ENCODE measurements at regions not wholly inside any gene's neighbourhood (a gene's known extent, or its start where the extent isn't known, plus 50 kb on each side); places are given as distances from the start of the nearest gene placed in this dataset.

DNA sequence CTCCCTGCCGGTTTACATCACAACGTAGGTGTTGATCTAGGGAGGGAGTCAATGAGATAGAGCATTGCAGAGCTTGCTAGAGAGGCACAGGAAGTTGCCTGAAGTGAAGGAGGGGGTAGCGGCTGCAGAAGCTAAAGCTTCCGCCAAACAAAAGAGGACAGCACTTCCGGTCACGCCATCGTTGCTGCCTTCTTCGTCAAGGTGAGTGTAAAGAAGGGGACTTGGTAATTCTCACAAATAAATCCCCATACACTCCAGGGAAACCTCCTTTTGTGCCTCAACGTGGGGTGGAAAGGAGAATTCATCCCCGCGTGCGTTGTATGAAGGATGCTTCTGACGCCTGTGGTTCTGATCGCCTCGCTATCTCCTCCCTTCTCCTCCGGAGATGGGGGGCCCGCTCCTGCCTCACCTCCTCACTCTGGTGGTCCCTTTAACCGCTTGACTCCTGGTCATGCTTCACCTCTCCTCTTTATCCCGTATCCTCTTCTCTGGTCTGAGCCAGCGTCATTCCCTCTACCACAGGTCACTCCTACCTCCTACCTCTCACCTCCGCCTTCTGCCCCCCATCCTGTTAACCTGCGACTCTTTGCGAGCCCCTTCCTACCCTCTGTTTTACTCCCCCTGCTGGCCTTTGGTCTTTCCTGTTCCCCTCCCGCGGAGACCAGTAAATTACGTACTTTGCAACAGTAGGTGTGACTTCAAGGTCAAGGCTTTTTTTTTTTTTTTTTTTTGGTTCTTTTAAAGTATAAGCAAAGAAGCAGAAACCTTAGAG lies 59.9 kb downstream of the GSPT2 start (continued):
- TF ChIP-seq, protein P1, sequence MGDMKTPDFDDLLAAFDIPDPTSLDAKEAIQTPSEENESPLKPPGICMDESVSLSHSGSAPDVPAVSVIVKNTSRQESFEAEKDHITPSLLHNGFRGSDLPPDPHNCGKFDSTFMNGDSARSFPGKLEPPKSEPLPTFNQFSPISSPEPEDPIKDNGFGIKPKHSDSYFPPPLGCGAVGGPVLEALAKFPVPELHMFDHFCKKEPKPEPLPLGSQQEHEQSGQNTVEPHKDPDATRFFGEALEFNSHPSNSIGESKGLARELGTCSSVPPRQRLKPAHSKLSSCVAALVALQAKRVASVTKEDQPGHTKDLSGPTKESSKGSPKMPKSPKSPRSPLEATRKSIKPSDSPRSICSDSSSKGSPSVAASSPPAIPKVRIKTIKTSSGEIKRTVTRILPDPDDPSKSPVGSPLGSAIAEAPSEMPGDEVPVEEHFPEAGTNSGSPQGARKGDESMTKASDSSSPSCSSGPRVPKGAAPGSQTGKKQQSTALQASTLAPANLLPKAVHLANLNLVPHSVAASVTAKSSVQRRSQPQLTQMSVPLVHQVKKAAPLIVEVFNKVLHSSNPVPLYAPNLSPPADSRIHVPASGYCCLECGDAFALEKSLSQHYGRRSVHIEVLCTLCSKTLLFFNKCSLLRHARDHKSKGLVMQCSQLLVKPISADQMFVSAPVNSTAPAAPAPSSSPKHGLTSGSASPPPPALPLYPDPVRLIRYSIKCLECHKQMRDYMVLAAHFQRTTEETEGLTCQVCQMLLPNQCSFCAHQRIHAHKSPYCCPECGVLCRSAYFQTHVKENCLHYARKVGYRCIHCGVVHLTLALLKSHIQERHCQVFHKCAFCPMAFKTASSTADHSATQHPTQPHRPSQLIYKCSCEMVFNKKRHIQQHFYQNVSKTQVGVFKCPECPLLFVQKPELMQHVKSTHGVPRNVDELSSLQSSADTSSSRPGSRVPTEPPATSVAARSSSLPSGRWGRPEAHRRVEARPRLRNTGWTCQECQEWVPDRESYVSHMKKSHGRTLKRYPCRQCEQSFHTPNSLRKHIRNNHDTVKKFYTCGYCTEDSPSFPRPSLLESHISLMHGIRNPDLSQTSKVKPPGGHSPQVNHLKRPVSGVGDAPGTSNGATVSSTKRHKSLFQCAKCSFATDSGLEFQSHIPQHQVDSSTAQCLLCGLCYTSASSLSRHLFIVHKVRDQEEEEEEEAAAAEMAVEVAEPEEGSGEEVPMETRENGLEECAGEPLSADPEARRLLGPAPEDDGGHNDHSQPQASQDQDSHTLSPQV (IDR thresholded peaks at IDR 0.05): no peak
- TF ChIP-seq, protein P2, sequence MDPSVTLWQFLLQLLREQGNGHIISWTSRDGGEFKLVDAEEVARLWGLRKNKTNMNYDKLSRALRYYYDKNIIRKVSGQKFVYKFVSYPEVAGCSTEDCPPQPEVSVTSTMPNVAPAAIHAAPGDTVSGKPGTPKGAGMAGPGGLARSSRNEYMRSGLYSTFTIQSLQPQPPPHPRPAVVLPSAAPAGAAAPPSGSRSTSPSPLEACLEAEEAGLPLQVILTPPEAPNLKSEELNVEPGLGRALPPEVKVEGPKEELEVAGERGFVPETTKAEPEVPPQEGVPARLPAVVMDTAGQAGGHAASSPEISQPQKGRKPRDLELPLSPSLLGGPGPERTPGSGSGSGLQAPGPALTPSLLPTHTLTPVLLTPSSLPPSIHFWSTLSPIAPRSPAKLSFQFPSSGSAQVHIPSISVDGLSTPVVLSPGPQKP (IDR thresholded peaks at IDR 0.05; ENCODE audit: low read depth, low read length): peak; percentile 95
- TF ChIP-seq HDGF (IDR thresholded peaks at IDR 0.05) (no peak), IKZF2 (IDR thresholded peaks at IDR 0.05) (no peak), KAT2A (conservative IDR thresholded peaks at IDR 0.05; ENCODE audit: control insufficient read depth, low read depth, low read length) (no peak), TCF7 (IDR thresholded peaks at IDR 0.05; ENCODE audit: borderline replicate concordance) (no peak), NBN (IDR thresholded peaks at IDR 0.05) (peak; percentile 68), ZNF274 (IDR thresholded peaks at IDR 0.05; ENCODE audit: insufficient read depth, insufficient read length) (no peak), RCOR1 (conservative IDR thresholded peaks at IDR 0.05; ENCODE audit: low read depth, low read length) (no peak), RBBP5 (conservative IDR thresholded peaks at IDR 0.05) (no peak), CREB1 (IDR thresholded peaks at IDR 0.05; ENCODE audit: low read depth) (peak; percentile 26; the same call in 1 of the 2 replicates), GABPA (IDR thresholded peaks at IDR 0.05; ENCODE audit: low read depth) (peak; percentile 85), ZNF207 (IDR thresholded peaks at IDR 0.05; ENCODE audit: borderline replicate concordance) (no peak), YY1 (IDR thresholded peaks at IDR 0.05; ENCODE audit: low read depth, low read length) (peak; percentile 16; the same call in 1 of the 2 replicates)
- TF ChIP-seq, protein P3, sequence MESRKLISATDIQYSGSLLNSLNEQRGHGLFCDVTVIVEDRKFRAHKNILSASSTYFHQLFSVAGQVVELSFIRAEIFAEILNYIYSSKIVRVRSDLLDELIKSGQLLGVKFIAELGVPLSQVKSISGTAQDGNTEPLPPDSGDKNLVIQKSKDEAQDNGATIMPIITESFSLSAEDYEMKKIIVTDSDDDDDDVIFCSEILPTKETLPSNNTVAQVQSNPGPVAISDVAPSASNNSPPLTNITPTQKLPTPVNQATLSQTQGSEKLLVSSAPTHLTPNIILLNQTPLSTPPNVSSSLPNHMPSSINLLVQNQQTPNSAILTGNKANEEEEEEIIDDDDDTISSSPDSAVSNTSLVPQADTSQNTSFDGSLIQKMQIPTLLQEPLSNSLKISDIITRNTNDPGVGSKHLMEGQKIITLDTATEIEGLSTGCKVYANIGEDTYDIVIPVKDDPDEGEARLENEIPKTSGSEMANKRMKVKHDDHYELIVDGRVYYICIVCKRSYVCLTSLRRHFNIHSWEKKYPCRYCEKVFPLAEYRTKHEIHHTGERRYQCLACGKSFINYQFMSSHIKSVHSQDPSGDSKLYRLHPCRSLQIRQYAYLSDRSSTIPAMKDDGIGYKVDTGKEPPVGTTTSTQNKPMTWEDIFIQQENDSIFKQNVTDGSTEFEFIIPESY (IDR thresholded peaks at IDR 0.05): no peak
- TF ChIP-seq, protein P4, sequence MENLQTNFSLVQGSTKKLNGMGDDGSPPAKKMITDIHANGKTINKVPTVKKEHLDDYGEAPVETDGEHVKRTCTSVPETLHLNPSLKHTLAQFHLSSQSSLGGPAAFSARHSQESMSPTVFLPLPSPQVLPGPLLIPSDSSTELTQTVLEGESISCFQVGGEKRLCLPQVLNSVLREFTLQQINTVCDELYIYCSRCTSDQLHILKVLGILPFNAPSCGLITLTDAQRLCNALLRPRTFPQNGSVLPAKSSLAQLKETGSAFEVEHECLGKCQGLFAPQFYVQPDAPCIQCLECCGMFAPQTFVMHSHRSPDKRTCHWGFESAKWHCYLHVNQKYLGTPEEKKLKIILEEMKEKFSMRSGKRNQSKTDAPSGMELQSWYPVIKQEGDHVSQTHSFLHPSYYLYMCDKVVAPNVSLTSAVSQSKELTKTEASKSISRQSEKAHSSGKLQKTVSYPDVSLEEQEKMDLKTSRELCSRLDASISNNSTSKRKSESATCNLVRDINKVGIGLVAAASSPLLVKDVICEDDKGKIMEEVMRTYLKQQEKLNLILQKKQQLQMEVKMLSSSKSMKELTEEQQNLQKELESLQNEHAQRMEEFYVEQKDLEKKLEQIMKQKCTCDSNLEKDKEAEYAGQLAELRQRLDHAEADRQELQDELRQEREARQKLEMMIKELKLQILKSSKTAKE (IDR thresholded peaks at IDR 0.05; ENCODE audit: low read depth, poor library complexity, severe bottlenecking): no peak
- TF ChIP-seq, protein P5, sequence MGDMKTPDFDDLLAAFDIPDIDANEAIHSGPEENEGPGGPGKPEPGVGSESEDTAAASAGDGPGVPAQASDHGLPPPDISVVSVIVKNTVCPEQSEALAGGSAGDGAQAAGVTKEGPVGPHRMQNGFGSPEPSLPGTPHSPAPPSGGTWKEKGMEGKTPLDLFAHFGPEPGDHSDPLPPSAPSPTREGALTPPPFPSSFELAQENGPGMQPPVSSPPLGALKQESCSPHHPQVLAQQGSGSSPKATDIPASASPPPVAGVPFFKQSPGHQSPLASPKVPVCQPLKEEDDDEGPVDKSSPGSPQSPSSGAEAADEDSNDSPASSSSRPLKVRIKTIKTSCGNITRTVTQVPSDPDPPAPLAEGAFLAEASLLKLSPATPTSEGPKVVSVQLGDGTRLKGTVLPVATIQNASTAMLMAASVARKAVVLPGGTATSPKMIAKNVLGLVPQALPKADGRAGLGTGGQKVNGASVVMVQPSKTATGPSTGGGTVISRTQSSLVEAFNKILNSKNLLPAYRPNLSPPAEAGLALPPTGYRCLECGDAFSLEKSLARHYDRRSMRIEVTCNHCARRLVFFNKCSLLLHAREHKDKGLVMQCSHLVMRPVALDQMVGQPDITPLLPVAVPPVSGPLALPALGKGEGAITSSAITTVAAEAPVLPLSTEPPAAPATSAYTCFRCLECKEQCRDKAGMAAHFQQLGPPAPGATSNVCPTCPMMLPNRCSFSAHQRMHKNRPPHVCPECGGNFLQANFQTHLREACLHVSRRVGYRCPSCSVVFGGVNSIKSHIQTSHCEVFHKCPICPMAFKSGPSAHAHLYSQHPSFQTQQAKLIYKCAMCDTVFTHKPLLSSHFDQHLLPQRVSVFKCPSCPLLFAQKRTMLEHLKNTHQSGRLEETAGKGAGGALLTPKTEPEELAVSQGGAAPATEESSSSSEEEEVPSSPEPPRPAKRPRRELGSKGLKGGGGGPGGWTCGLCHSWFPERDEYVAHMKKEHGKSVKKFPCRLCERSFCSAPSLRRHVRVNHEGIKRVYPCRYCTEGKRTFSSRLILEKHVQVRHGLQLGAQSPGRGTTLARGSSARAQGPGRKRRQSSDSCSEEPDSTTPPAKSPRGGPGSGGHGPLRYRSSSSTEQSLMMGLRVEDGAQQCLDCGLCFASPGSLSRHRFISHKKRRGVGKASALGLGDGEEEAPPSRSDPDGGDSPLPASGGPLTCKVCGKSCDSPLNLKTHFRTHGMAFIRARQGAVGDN (IDR thresholded peaks at IDR 0.05): peak; percentile 49; the same call in 1 of the 2 replicates

Data from GM12878 (cell line).